GM12864 (cell line): ENCODE measurements at regions not wholly inside any gene's neighbourhood (a gene's known extent, or its start where the extent isn't known, plus 50 kb on each side); places are given as distances from the start of the nearest gene placed in this dataset.

Source experiments
- DNase-seq: peaks from one replicate; pipeline ENCODE4 v3.0.0-alpha.2; 2011; ENCODE audit warnings: low read depth
- H3K4me3 ChIP-seq: 2 replicates; pipeline ENCODE4 v1.5.1; 2011; ENCODE audit warnings: mild to moderate bottlenecking, low read depth, low read length, control low read depth
- TF ChIP-seq, protein P1 (sequence below): IDR thresholded peaks from 2 replicates; pipeline ENCODE4 v1.5.1; 2011; ENCODE audit warnings: low read depth, mild to moderate bottlenecking, moderate library complexity, low read length, control low read depth, inconsistent platforms; ENCODE audit errors: missing control alignments

DNA sequence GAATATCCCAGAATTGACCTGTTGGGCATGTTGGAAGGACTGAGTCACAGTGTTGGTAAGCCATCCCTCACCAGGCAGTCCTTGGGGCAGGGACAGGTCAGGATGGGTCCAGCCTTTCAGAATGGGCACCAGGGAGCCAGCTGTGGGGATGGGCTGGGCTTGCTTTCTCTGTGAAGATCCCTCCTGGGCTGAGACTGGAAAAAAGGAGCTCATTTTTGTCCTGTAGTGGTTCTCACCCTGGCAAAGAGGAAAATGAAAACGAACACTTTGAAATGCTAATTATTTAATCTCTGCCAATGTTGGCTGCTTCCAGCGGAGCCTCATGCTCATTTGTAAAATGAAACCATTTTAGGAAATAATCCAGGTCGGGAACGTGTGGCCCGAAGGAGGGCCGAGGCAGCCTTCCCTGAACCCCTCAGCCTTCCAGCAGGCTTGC, 237.5 kb upstream of the SALL1 start:
- TF ChIP-seq, protein P1, sequence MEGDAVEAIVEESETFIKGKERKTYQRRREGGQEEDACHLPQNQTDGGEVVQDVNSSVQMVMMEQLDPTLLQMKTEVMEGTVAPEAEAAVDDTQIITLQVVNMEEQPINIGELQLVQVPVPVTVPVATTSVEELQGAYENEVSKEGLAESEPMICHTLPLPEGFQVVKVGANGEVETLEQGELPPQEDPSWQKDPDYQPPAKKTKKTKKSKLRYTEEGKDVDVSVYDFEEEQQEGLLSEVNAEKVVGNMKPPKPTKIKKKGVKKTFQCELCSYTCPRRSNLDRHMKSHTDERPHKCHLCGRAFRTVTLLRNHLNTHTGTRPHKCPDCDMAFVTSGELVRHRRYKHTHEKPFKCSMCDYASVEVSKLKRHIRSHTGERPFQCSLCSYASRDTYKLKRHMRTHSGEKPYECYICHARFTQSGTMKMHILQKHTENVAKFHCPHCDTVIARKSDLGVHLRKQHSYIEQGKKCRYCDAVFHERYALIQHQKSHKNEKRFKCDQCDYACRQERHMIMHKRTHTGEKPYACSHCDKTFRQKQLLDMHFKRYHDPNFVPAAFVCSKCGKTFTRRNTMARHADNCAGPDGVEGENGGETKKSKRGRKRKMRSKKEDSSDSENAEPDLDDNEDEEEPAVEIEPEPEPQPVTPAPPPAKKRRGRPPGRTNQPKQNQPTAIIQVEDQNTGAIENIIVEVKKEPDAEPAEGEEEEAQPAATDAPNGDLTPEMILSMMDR = no peak
- H3K4me3 ChIP-seq = no peak overlapping the region
- DNase-seq = no peak

DNA sequence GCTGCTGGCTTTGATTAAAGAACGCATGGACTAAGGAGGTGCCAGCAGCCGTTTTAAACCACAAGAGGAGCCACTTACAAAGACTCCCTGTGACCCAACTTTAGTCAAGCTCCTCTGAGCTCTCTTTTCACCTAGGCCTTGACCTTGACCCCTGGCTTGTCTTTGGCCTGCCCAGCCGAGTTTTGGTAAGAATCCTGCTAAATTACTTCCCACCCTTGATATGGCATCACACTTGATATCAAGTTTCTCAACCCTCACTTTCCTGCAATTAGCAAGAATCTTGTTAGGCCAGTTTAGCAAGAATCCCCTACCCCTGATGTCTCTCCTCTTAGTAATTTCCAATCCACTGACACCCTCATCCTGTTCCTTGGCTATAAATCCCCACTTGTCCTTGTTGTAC, 232.8 kb upstream of the SALL1 start:
- TF ChIP-seq, protein P1 = no peak
- no peak for DNase-seq
- no peak overlapping the region for H3K4me3 ChIP-seq

DNA sequence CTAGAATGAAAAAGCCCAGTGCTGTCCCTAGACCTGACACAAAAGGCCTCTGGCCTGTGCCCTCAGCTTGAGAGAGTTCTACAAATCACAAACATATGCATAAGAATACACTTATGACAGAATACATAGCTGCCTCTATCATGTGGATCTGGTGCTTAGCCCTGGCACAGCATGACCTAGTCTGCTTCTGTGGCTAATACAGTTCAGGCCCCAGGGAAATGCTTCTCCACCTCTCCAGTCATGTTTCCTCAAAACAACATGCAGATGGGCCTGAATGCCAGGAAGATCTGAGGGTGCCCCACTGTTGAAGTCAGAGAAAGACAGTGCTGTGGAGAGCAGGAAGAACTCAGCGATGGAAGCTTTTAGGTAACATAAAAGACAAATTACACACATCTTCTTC, 231.9 kb upstream of the SALL1 start:
- TF ChIP-seq, protein P1 = no peak
- no peak for DNase-seq
- no peak overlapping the region for H3K4me3 ChIP-seq

DNA sequence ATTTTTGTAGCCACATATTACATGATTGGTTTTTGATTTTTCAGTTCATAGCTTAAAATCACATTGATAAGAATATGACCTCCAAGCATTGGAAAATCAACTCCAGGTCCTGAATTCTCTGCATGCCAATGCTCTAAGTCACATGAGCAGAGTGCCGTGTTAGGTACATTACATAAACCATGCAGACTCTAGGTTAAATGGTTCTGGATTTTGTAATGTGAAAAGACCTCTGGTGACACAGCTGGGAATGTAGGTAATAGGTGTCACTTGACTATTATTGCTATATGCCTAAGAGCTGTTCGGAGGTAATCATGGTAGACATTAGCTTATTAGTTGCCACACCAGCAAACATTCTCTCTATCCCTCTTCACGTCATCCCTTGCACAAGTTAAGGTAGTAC, 231.1 kb upstream of the SALL1 start:
- no peak for DNase-seq
- no peak overlapping the region for H3K4me3 ChIP-seq
- TF ChIP-seq, protein P1 = no peak

- TF ChIP-seq, protein P1 = no peak
- H3K4me3 ChIP-seq = no peak overlapping the region
- DNase-seq = no peak
These were observed 225.0 kb upstream of the SALL1 start for GRCh38 chr16:51376080-51376479.

- no peak for DNase-seq
- H3K4me3 ChIP-seq = no peak overlapping the region
- TF ChIP-seq, protein P1 = no peak
These were observed 223.7 kb upstream of the SALL1 start for GRCh38 chr16:51374790-51375189.

DNA sequence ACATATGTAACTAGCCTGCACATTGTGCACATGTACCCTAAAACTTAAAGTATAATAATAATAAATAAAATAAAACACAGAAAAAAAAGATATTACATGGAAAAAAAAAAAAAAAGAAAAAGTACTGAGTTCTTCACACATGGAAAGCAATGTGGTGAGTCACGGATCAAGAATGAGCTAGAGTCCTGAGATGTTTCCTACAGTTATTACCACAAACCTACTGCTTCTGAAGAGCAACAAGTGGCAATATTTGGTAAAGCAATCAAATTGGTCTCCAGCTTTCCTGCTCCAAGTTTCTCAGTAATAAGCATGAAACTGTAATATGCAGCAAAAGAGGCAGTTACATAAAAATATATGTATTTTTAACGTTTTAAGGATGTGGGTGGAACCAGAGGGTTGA, 223.3 kb upstream of the SALL1 start:
- no peak overlapping the region for H3K4me3 ChIP-seq
- TF ChIP-seq, protein P1 = no peak
- DNase-seq = no peak
